Loucy (cell line): ENCODE measurements at regions not wholly inside any gene's neighbourhood (a gene's known extent, or its start where the extent isn't known, plus 50 kb on each side); places are given as distances from the start of the nearest gene placed in this dataset.

Experiments
- CTCF ChIP-seq: fragments of 200-600 bp; sonication (generic); conservative IDR thresholded peaks from 2 replicates; pipeline ENCODE4 v1.5.1; 2014; ENCODE audit warnings: mild to moderate bottlenecking, antibody characterized with exemption, low read length
- EZH2phosphoT487 ChIP-seq: fragments of 200-600 bp; IDR thresholded peaks from 2 replicates; pipeline ENCODE4 v1.6.1; 2018; ENCODE audit warnings: antibody characterized with exemption, mild to moderate bottlenecking, moderate library complexity, borderline replicate concordance

- TF ChIP-seq CTCF (no peak), EZH2phosphoT487 (no peak)
Observed at GRCh38 chr4:45317276-45317675, 590.9 kb upstream of the GNPDA2 start.
